HepG2 (cell line): ENCODE measurements at regions not wholly inside any gene's neighbourhood (a gene's known extent, or its start where the extent isn't known, plus 50 kb on each side); places are given as distances from the start of the nearest gene placed in this dataset.

Source experiments
- ATAC-seq: fragments of 200-7000 bp; cut with Tn5 transposase; 3 replicates; pipeline ENCODE4 v1.9.1; 2020; ENCODE audit warnings: mild to moderate bottlenecking, moderate library complexity
- BruUV-seq: library from RNA; stranded (reverse); fragments of 400-500 nt; replicated peaks from 2 replicates; lab custom pipeline; 2021; lab: Mats Ljungman, UMichigan
- CTCF ChIA-PET: fragments of 300-600 bp; formaldehyde crosslinking; extraction: SDS; loops from one replicate; lab custom pipeline; 2021; ENCODE audit warnings: low total read pairs, inconsistent platforms, low intra/inter-chr PET ratio; lab: Yijun Ruan, JAX
- POLR2A ChIA-PET: fragments of 350-600 bp; sonication (Branson Sonifier 250); formaldehyde crosslinking; loops from one replicate; lab custom pipeline; 2020; ENCODE audit warnings: antibody characterized with exemption, inconsistent platforms; lab: Yijun Ruan, JAX
- DNase-seq: peaks from one replicate; pipeline ENCODE4 v3.0.0-alpha.2; 2015; ENCODE audit warnings: low spot score
- FAIRE-seq: peaks from 3 replicates; lab custom pipeline; 2011; peaks lifted over from hg19 to GRCh38; lab: Jason Lieb, UNC
- H2AFZ ChIP-seq: one replicate; pipeline ENCODE4 v1.6.1; 2011; ENCODE audit warnings: low read length, inconsistent platforms
- H3K27ac ChIP-seq: fragments of 300-600 bp; 3 replicates; pipeline ENCODE4 v1.8.0; 2011; ENCODE audit warnings: mixed run types, mild to moderate bottlenecking, mixed read lengths, low read length, inconsistent platforms; ENCODE audit not compliant: insufficient read depth; ENCODE audit errors: extremely low read length
- H3K27me3 ChIP-seq, 2 experiments: fragments of 200-600 bp in 1 of 2; 2 replicates in 1 of 2; 3 replicates in 1 of 2; pipeline versions ENCODE4 v1.6.0 to v1.8.0; 2011; ENCODE audit warnings: low read length in 2 of 2, mild to moderate bottlenecking in 2 of 2, moderate library complexity in 2 of 2, inconsistent platforms in 1 of 2; ENCODE audit not compliant: insufficient read depth in 2 of 2, control insufficient read depth in 1 of 2
- H3K36me3 ChIP-seq, 2 experiments: fragments of 200-600 bp in 1 of 2; replicated peaks in 1 of 2; 2 replicates in 1 of 2; 3 replicates in 1 of 2; pipeline versions ENCODE4 v1.5.1 to v1.8.0; 2011; ENCODE audit warnings: low read length in 2 of 2, inconsistent platforms in 1 of 2; ENCODE audit not compliant: insufficient read depth in 2 of 2, control insufficient read depth in 1 of 2
- H3K4me1 ChIP-seq: 2 replicates; pipeline ENCODE4 v1.5.1; 2012; ENCODE audit warnings: low read length, inconsistent platforms; ENCODE audit not compliant: insufficient read depth
- H3K4me2 ChIP-seq: 2 replicates; pipeline ENCODE4 v1.6.0; 2011; ENCODE audit warnings: low read depth, low read length, inconsistent platforms
- H3K4me3 ChIP-seq, 3 experiments: fragments of 200-600 bp in 1 of 3; sonication (generic), shearing (Covaris generic) in 1 of 3; replicated peaks in 1 of 3; 2 replicates each; pipeline ENCODE4 v1.5.1; 2011 to 2016; ENCODE audit warnings: low read length in 3 of 3, inconsistent platforms in 2 of 3, low read depth in 2 of 3, mild to moderate bottlenecking in 2 of 3, control low read depth in 1 of 3, mixed read lengths in 1 of 3; ENCODE audit not compliant: insufficient read depth in 1 of 3
- H3K79me2 ChIP-seq: one replicate; pipeline ENCODE4 v1.6.1; 2011; ENCODE audit warnings: low read length, inconsistent platforms; ENCODE audit not compliant: insufficient read depth
- H3K9ac ChIP-seq: 2 replicates; pipeline ENCODE4 v1.6.0; 2011; ENCODE audit warnings: mild to moderate bottlenecking, low read depth, low read length, inconsistent platforms; ENCODE audit not compliant: insufficient read depth
- H3K9me3 ChIP-seq: 2 replicates; pipeline ENCODE4 v1.5.1; 2012; ENCODE audit warnings: mild to moderate bottlenecking, low read length
- H4K20me1 ChIP-seq: 2 replicates; pipeline ENCODE4 v1.6.0; 2011; ENCODE audit warnings: inconsistent platforms, mild to moderate bottlenecking, low read length, moderate library complexity; ENCODE audit not compliant: insufficient read depth
- DZIP1 ChIP-seq: sonication (generic); formaldehyde crosslinking; IDR thresholded peaks from 2 replicates; pipeline ENCODE4 v1.5.0; 2020; ENCODE audit warnings: mild to moderate bottlenecking, missing genetic modification reagents
- FIP1L1 ChIP-seq: fragments of 200-400 bp; formaldehyde crosslinking; IDR thresholded peaks from 2 replicates; pipeline ENCODE4 v1.6.1; 2018; ENCODE audit warnings: low read depth, mild to moderate bottlenecking, low read length, moderate library complexity, borderline replicate concordance; ENCODE audit not compliant: insufficient read depth
- HDAC2 ChIP-seq: sonication (generic); formaldehyde crosslinking; IDR thresholded peaks from 2 replicates; pipeline ENCODE4 v1.4.0; 2020; ENCODE audit warnings: missing genetic modification reagents
- HNF1A ChIP-seq, 2 experiments: sonication (generic) in 1 of 2; formaldehyde crosslinking in 1 of 2; IDR thresholded peaks; 2 replicates each; pipeline versions ENCODE4 v1.4.0 to v1.6.1; 2016 to 2020; ENCODE audit warnings: borderline replicate concordance in 1 of 2, low read depth in 1 of 2, mild to moderate bottlenecking in 1 of 2, missing genetic modification reagents in 1 of 2
- MXD3 ChIP-seq: IDR thresholded peaks from 2 replicates; pipeline ENCODE4 v1.6.1; 2016; ENCODE audit warnings: mild to moderate bottlenecking, missing biosample characterization, missing genetic modification reagents
- MXD4 ChIP-seq: IDR thresholded peaks from 2 replicates; pipeline ENCODE4 v1.6.1; 2016; ENCODE audit warnings: mild to moderate bottlenecking, missing biosample characterization, missing genetic modification reagents
- ZNF12 ChIP-seq: sonication (generic); formaldehyde crosslinking; IDR thresholded peaks from 2 replicates; pipeline ENCODE4 v1.5.0; 2020; ENCODE audit warnings: missing genetic modification reagents
- ZNF383 ChIP-seq: sonication (generic); formaldehyde crosslinking; IDR thresholded peaks from 2 replicates; pipeline ENCODE4 v1.4.0; 2020; ENCODE audit warnings: missing genetic modification reagents, mild to moderate bottlenecking, borderline replicate concordance
- ZNF709 ChIP-seq: sonication (generic); formaldehyde crosslinking; IDR thresholded peaks from 2 replicates; pipeline ENCODE4 v1.5.0; 2020; ENCODE audit warnings: mild to moderate bottlenecking, missing genetic modification reagents
- ZNF710 ChIP-seq: sonication (generic); formaldehyde crosslinking; IDR thresholded peaks from 2 replicates; pipeline ENCODE4 v1.5.0; 2020; ENCODE audit warnings: mild to moderate bottlenecking, missing genetic modification reagents, borderline replicate concordance
- ZUFSP ChIP-seq: sonication (generic); formaldehyde crosslinking; IDR thresholded peaks from 2 replicates; pipeline ENCODE4 v1.9.0; 2021; ENCODE audit warnings: missing genetic modification reagents, mild to moderate bottlenecking, borderline replicate concordance
- WGBS: methylation state at CpG from one replicate; pipeline ENCODE4 v1.1.6; 2017; ENCODE audit warnings: low lambda C conversion rate; 5-methylcytosine and 5-hydroxymethylcytosine counted together
- in situ Hi-C: cut with HindIII; loops from 2 replicates; pipeline ENCODE4 v1.10.0; 2017; ENCODE audit warnings: low pct_unique_long_range_greater_than_20kb; ENCODE audit not compliant: extremely low pct_ligation_motif_present
- intact Hi-C: fragments of 100-400 bp; cut with micrococcal nuclease; formaldehyde crosslinking; loops from one replicate; pipeline ENCODE4 v1.10.0; 2022; ENCODE audit not compliant: unreplicated experiment

- TF ChIP-seq MXD4 (CRISPR knock-in tag), result no peak
- no peak for TF ChIP-seq ZUFSP (CRISPR knock-in tag)
- TF ChIP-seq MXD3, result no peak
These were observed 452.1 kb upstream of the PTPRD start (continued) for GRCh38 chr9:11064909-11065308.

- Histone ChIP-seq H3K4me1 (no peaks in the 10 kb centered on the region), H3K9ac (no peak overlapping the region), H4K20me1 (no peaks in the 10 kb centered on the region), H3K79me2 (no peaks in the 10 kb centered on the region), H3K27me3 (no peaks in the 10 kb centered on the region), H2AFZ (no peak overlapping the region), H3K36me3 (no peaks in the 10 kb centered on the region), H3K27ac (no peak overlapping the region), H3K4me2 (no peak overlapping the region), H3K4me3 (no peak overlapping the region), H3K9me3 (peaks cover 70% of the 10 kb centered on the region)
- in situ Hi-C loops, result no loop called here
- ATAC-seq (no peak), FAIRE-seq (no peak), DNase-seq (no peak)
- BruUV-seq, result no TSS peak
- POLR2A ChIA-PET, result no interaction called here
- 0% methylated on average over 1 of the region's 1 CpG for WGBS
- intact Hi-C loops, result no loop called here
- CTCF ChIA-PET, result no interaction called here
- TF ChIP-seq HDAC2 (CRISPR knock-in tag) (no peak), ZNF383 (no peak), HNF1A (IDR thresholded peaks at IDR 0.05; ENCODE audit: low read depth) (no peak), HNF1A (CRISPR knock-in tag; IDR thresholded peaks at IDR 0.05; ENCODE audit: borderline replicate concordance) (no peak), ZNF709 (CRISPR knock-in tag) (no peak), ZNF12 (CRISPR knock-in tag) (no peak), DZIP1 (CRISPR knock-in tag) (no peak), ZNF710 (no peak), FIP1L1 (no peak)
These were observed 459.4 kb upstream of the PTPRD start for GRCh38 chr9:11072176-11072575.
